GM19023 (cell line): ENCODE measurements at regions not wholly inside any gene's neighbourhood (a gene's known extent, or its start where the extent isn't known, plus 50 kb on each side); places are given as distances from the start of the nearest gene placed in this dataset.
"Not testable (repeated sequence)": the region's sequence is repeated elsewhere in the genome, so short reads cannot be mapped to it uniquely, and the experiment has no call there.

Source experiments
- ATAC-seq: cut with Tn5 transposase; IDR thresholded peaks from one replicate; pipeline ENCODE4 v1.9.1; 2021; ENCODE audit warnings: mild to moderate bottlenecking, moderate library complexity; ENCODE audit not compliant: unreplicated experiment

- ATAC-seq: no peak
Observed at GRCh38 chr2:88913280-88913679, 221.8 kb downstream of the RPIA start.

DNA sequence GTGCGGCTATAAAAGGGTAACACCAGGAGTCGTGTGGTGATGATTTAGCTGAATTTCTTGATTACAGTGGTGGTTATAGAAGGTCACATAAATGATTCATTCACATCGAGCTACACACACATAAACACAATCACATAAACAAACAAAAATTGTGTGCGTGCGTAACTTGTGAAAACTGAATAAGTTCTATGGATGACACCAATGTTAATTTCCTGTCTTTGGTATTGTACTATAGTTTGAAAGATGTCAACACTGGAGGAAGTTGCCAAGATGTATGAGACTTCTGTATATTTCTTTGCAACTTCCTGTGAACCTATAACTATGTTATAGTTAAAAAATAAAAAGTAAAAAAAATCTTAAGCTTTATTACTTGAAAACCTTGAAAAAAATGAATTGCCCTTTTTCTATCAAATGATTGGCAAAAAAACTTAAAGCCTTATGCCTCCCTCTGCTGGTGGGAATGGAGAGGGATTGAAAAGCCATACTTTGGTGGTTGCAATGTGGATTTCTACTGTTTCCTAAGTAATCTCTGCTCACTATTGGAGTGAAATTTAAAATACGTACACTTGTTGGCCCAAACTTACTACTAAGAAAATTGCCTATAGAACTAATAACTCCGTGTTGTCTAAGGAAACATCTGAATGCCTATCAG is 227.7 kb downstream of the RPIA start:
- no peak for ATAC-seq

GRCh38 chr2:88920399-88920798 is 228.9 kb downstream of the RPIA start:
- ATAC-seq: not testable (repeated sequence)

DNA sequence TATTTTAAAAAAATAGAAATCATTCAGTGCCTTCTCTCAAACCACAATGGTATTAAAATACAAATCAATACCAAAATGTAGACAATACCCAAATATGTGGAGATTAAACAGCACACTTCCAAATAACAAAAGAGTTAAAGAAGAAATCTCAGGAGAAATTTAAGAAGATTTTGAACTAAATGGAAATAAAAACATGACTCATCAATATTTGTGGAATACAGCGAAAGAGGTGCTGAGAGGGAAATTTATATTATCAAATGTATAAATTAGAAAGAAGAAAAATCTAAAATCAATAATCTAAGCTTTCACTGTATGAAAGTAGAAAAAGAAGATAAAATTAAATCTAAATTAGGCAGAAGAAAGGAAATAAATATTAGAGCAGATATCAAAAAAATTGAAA is 233.1 kb downstream of the RPIA start:
- no peak for ATAC-seq

DNA sequence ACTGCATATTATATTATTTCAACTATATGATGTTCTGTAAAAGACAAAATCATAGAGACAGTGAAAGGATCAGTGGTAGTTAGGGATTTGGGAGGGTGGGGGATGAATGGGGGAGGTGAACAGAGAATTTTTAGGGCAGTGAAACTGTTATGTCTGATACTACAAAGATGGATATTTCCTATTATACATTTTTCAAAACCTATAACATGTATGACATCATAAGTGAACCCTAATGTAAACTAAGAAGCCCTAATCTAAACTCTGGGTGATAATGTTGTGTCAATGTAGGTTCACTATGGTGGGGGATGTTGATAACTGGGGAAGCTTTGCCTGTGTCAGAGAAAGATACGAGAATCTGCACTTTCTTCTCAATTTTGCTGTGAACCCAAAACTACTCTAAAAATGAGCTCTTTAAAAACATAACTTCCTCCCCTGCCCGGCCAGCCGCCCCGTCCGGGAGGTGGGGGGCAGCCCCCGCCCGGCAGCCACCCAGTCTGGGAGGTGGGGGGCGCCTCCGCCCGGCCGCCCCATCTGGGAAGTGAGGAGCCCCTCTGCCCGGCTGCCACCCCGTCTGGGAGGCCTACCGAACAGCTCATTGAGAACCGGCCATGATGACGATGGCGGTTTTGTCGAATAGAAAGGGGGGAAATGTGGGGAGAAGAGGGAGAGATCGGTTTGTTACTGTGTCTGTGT is 234.4 kb downstream of the RPIA start:
- no peak for ATAC-seq

DNA sequence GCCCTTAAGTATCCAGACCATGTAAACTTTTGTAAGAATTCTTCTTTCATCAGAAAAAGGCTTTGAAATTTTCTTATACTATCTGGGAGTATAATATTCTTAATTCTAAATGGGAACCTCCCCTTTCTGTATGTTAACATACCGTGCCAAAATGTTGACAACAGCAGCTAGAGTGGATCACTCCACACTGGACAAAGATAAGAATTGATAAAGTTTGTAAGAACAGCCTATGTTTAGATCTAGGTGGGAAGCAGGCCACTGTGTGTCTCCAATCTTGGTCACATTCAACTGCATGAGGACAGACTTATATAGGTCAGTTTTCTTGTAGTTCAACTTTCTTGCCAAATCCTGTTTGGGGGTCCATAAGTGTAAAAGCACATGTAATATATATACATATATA is 235.7 kb downstream of the RPIA start:
- no peak for ATAC-seq

- no peak for ATAC-seq
Observed at GRCh38 chr2:88930659-88931058, 239.2 kb downstream of the RPIA start.

DNA sequence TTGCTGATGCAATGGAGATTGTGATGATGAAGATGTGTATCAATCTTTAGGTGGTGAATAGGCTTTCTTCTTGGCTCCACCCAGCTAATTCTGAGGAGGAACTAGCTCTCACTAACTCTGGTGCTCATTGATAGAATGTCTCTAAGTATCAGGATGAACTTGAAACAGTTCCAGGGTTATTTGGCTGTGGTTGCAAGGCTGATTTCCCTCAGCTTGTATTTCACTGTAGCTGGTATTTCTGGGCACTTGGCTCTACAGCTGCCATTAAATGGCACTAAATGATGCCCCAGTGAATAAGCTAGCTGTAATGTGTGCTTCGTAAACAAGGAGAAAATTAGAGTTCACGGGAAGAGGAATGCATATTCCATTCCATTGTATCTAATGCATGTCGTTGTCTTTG is 241.2 kb downstream of the RPIA start:
- no peak for ATAC-seq

- no peak for ATAC-seq
Observed at GRCh38 chr2:88933091-88933490, 241.6 kb downstream of the RPIA start.

GRCh38 chr2:88933980-88934379 is 242.5 kb downstream of the RPIA start:
- no peak for ATAC-seq

GRCh38 chr2:88941178-88941577 is 249.7 kb downstream of the RPIA start:
- ATAC-seq: not testable (repeated sequence)

DNA sequence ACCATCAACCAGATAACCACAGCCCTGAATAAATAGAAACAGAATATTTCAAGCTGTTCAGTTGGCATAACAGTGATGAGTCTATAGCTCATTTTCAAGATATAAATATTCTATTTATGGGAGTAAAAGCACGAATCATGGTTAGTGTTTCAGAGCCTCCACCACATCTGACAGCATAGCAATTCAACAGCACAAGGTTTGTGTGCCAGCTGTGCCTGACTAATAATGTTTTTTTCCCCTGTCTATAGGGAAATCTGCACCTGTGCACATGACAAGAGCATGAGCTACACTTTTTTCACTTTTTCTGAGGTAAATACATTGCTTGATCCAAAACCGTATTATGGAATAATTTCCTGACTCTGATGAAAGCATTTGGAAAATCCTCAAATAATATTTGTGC is 251.3 kb downstream of the RPIA start:
- no peak for ATAC-seq

GRCh38 chr2:88949336-88949735 is 257.9 kb downstream of the RPIA start:
- no peak for ATAC-seq

DNA sequence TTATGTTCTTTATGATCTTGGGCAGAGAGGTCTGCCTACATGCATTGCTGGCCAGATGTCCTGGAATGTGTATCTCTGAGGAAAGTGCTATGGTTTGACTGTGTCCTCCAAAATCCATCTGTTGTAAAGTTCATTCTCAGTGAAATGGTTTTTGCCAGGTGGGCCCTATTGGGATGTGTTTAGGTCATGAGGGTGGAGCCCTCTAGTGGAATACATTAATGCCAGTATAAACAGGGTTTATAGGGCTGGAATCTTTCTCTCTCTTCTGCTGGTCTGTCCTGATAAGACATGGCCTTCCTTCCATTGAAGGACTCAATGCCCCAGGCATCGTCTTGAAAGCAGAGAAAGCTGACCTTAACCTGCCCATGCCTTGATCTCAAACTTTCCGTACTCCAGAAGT is 258.5 kb downstream of the RPIA start:
- no peak for ATAC-seq

GRCh38 chr2:88955607-88956006 is 264.1 kb downstream of the RPIA start:
- ATAC-seq: no peak

GRCh38 chr2:88959480-88960204 is 268.2 kb downstream of the RPIA start:
- no peak for ATAC-seq

DNA sequence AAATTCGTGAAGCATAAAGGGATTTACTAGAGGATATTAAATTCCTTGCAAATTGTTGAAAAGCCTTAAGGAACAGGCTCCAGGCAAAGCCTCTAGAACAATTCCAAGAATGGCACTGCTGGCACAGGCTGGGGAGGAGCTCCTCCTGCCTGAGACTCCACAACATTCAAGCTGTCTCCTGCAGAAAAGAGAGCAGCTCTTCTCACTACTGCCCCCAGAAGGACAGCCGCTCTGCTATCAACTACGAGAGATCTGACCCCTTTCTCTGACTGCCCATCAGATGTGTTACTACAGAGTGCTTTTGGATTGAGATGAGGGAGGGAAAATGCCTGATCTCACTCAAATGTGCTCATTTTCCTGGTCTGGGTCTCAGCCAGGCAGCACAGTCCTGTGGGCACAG is 269.9 kb downstream of the RPIA start:
- not testable (repeated sequence) for ATAC-seq

GRCh38 chr2:88967844-88968243 is 276.4 kb downstream of the RPIA start:
- ATAC-seq: no peak

- ATAC-seq: not testable (repeated sequence)
Observed at GRCh38 chr2:88978011-88978410, 286.5 kb downstream of the RPIA start.

DNA sequence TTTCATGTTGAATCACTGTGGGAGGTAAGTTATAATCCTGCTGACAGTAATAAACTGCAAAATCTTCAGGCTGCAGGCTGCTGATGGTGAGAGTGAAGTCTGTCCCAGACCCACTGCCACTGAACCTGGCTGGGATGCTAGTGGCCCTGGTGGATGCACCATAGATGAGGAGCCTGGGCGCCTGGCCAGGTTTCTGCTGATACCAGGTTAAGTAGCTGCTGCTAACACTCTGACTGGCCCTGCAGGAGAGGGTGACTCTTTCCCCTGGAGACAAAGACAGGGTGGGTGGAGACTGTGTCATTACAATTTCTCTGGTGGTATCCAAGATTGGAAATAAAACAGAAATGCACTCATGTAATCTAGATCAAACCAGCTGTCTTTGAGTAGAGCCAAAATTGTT is 287.0 kb downstream of the RPIA start:
- ATAC-seq: not testable (repeated sequence)

DNA sequence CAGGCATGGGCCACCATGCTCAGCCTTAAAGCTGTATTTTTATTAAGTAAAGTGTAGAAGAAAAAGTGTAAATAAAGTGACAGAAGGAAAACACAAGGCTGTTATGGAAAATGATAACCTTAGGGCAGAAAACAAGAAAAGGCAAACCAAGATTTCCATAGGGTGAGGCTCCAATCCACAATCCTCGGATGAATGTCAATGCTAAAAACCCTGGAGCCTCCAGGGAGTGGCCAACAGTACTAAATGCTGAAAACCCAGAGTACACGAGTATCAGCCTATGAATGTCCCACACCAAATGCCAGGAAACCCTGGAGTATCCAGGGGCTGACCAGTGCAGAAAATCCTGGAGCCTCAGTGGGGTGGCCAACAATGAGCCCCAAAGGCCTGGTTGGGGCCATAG is 292.6 kb downstream of the RPIA start:
- not testable (repeated sequence) for ATAC-seq

DNA sequence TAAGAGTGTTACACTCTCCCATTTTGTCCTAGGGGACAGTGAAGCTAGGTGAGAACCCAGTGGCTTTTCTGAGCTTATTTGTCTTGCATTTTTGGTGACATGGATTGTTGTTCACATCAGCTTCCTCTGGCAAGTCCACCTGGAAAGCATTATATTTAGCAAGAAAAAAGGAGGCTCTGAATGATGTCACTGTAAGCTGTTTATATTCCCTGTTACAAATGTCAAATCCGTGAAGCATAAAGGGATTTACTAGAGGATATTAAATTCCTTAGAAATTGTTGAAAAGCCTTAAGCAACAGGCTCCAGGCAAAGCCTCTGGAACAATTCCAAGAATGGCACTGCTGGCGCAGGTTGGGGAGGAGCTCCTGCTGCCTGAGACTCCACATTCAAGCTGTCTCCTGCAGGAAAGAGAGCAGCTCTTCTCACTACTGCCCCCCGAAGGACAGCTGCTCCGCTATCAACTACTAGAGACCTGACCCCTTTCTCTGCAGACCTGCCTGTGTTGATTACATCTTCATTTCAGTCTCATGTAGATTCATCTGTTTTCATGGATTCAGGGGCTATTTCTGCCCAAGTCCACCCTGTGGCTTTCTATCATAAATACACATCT is 295.4 kb downstream of the RPIA start:
- not testable (repeated sequence) for ATAC-seq
